SK-N-MC (cell line): ENCODE measurements at regions not wholly inside any gene's neighbourhood (a gene's known extent, or its start where the extent isn't known, plus 50 kb on each side); places are given as distances from the start of the nearest gene placed in this dataset.

Experiments used
- DNase-seq: peaks from one replicate; pipeline ENCODE4 v3.0.0-alpha.2; 2011; ENCODE audit warnings: low read depth, low spot score
- H3K27ac ChIP-seq: fragments of 200-600 bp; sonication (generic); 2 replicates; pipeline ENCODE4 v1.5.1; 2016; ENCODE audit warnings: mixed run types
- H3K36me3 ChIP-seq: fragments of 200-600 bp; sonication (generic); 2 replicates; pipeline ENCODE4 v1.6.1; 2017; ENCODE audit warnings: antibody characterized with exemption, low read length, mixed read lengths; ENCODE audit not compliant: insufficient read depth
- H3K4me3 ChIP-seq: fragments of 200-600 bp; sonication (generic); 2 replicates; pipeline ENCODE4 v1.5.1; 2016
- H3K9ac ChIP-seq: fragments of 200-600 bp; sonication (generic); 2 replicates; pipeline ENCODE4 v1.8.0; 2017; ENCODE audit warnings: mixed run types, mixed read lengths; ENCODE audit not compliant: insufficient read length
- H3K9me3 ChIP-seq: fragments of 200-600 bp; sonication (generic); 2 replicates; pipeline ENCODE4 v1.6.1; 2017; ENCODE audit warnings: low read depth, mild to moderate bottlenecking, antibody characterized with exemption, low read length, moderate library complexity, mixed read lengths
- EZH2 ChIP-seq: fragments of 200-600 bp; sonication (generic); IDR thresholded peaks from one replicate; pipeline ENCODE4 v1.6.1; 2017; ENCODE audit warnings: antibody characterized with exemption
- FOXP2 ChIP-seq: optimal IDR thresholded peaks from 2 replicates; pipeline ENCODE3; 2011; ENCODE audit warnings: mild to moderate bottlenecking, moderate library complexity; ENCODE audit not compliant: insufficient read depth; ENCODE audit errors: extremely low read length, control extremely low read depth
- POLR2AphosphoS5 ChIP-seq: IDR thresholded peaks from 2 replicates; pipeline ENCODE4 v1.6.1; 2012; ENCODE audit warnings: mild to moderate bottlenecking, low read depth, low read length, borderline replicate concordance

DNA sequence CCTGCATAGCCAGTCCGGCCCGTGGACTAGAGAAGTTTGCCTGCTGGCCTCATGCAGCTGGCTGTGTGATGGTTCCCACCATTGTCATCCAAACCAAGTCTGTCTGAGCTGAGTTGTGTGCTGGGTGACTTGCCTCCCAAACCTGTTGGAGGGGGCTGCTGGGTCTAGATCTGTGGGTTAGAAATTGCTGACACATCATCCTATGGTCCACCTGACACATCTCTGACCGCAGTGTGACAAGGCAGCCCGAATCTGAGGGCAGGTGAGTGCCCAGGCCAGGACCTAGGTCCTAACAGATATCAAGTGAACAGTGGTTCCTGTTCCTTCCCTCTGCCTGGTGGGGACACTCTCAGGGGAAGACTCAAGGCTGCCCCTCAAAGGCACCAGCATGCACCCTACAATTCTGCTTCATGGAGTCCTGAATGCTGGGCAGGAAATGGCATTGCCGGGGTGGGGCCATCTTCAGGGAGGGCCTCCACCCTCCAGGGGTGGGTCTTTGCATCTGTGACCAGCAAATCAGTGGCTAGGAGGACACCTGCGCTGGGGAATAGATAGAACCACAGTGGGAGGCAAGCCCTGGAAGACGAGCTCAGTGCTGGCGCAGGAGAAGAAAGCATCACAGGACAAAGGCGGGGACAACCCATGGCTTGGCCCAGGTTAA is 117.9 kb upstream of the ID2 start:
- no peak overlapping the region for H3K4me3 ChIP-seq
- H3K9ac ChIP-seq = no peak overlapping the region
- no peak for TF ChIP-seq POLR2AphosphoS5
- no peak for TF ChIP-seq FOXP2
- no peak for TF ChIP-seq EZH2
- no peaks in the 10 kb centered on the region for H3K9me3 ChIP-seq
- no peaks in the 10 kb centered on the region for H3K36me3 ChIP-seq
- DNase-seq = no peak
- no peak overlapping the region for H3K27ac ChIP-seq

DNA sequence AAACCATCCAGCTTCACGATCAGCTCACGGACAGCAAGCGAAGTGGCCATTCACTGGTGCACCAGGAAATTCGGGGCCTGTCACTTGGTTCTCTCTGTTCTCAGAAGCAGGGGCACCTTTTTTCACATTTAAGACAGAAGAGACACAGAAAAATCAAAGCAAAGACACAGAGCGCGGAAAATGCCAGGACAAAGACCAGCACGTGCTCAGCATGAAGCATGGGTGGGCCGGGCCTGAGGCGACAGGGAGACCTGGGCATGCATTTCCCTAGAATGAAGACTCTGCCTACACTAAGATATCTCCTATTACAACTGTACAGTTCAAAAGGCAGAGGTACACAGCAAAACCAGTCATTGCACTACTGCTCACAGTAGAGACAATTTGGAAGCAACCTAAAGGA is 117.4 kb upstream of the ID2 start:
- no peaks in the 10 kb centered on the region for H3K9me3 ChIP-seq
- H3K36me3 ChIP-seq = no peaks in the 10 kb centered on the region
- H3K27ac ChIP-seq = no peak overlapping the region
- H3K4me3 ChIP-seq = no peak overlapping the region
- no peak overlapping the region for H3K9ac ChIP-seq
- DNase-seq = no peak
- no peak for TF ChIP-seq FOXP2
- no peak for TF ChIP-seq POLR2AphosphoS5
- no peak for TF ChIP-seq EZH2

GRCh38 chr2:8565399-8566154 is 116.3 kb upstream of the ID2 start:
- no peak overlapping the region for H3K27ac ChIP-seq
- H3K36me3 ChIP-seq = no peaks in the 10 kb centered on the region
- TF ChIP-seq FOXP2 = no peak
- no peak for TF ChIP-seq EZH2
- no peak for TF ChIP-seq POLR2AphosphoS5
- H3K9me3 ChIP-seq = no peaks in the 10 kb centered on the region
- no peak for DNase-seq
- H3K4me3 ChIP-seq = no peak overlapping the region
- H3K9ac ChIP-seq = no peak overlapping the region

- no peak overlapping the region for H3K27ac ChIP-seq
Observed at GRCh38 chr2:8566155-8566670, 115.6 kb upstream of the ID2 start.

DNA sequence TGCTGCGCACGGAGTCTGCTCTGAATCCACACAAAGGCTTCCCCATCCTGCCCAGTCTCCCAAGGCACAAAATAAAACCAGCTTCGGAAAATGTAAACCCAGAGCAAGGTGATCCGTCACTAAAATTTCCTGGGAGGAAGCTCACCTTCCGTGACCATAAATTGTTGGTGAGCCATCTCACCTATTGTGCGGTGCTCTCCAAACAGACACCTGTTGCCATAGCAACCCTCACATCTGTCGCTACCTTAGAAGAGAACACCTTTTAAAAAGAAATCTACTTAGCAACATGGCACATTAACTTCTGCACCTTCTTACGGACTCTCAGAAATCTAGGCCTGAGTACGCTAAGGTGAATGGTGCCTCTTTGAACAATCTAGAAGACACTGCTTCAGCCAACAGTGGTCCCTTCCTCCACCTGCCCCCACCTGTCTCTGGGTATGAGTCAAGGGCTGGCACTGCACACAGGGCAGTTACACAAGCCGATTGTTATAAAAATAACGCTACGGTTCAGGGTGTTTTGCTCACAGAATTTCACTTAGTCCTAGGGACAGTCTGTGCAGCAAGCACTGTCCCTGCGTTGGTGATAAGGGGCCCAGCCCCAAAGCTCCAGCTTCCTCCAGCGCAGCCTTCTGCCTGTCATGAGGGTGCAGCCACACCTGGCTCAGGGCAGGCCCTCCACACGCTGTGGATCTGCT is 114.9 kb upstream of the ID2 start:
- no peaks in the 10 kb centered on the region for H3K36me3 ChIP-seq
- no peak overlapping the region for H3K4me3 ChIP-seq
- no peak overlapping the region for H3K9ac ChIP-seq
- DNase-seq = no peak
- TF ChIP-seq EZH2 = no peak
- no peak for TF ChIP-seq FOXP2
- TF ChIP-seq POLR2AphosphoS5 = no peak
- no peaks in the 10 kb centered on the region for H3K9me3 ChIP-seq
- no peak overlapping the region for H3K27ac ChIP-seq

More at GRCh38 chr2:8566155-8566670, 115.6 kb upstream of the ID2 start:
- H3K9ac ChIP-seq = no peak overlapping the region
- no peak for DNase-seq
- no peak overlapping the region for H3K4me3 ChIP-seq
- no peaks in the 10 kb centered on the region for H3K36me3 ChIP-seq
- H3K9me3 ChIP-seq = no peaks in the 10 kb centered on the region
- no peak for TF ChIP-seq FOXP2
- no peak for TF ChIP-seq POLR2AphosphoS5
- TF ChIP-seq EZH2 = no peak

- H3K4me3 ChIP-seq = no peak overlapping the region
Observed at GRCh38 chr2:8567469-8568260, 114.2 kb upstream of the ID2 start.

GRCh38 chr2:8568543-8569302 is 113.1 kb upstream of the ID2 start:
- H3K9me3 ChIP-seq = no peaks in the 10 kb centered on the region
- H3K36me3 ChIP-seq = no peaks in the 10 kb centered on the region
- H3K27ac ChIP-seq = no peak overlapping the region
- no peak for DNase-seq
- no peak overlapping the region for H3K4me3 ChIP-seq
- TF ChIP-seq POLR2AphosphoS5 = no peak
- no peak for TF ChIP-seq FOXP2
- TF ChIP-seq EZH2 = no peak
- no peak overlapping the region for H3K9ac ChIP-seq

More at GRCh38 chr2:8567469-8568260, 114.2 kb upstream of the ID2 start:
- H3K27ac ChIP-seq = no peak overlapping the region
- no peak for DNase-seq
- TF ChIP-seq EZH2 = no peak
- TF ChIP-seq FOXP2 = no peak
- no peak for TF ChIP-seq POLR2AphosphoS5
- no peaks in the 10 kb centered on the region for H3K9me3 ChIP-seq
- H3K9ac ChIP-seq = no peak overlapping the region
- no peaks in the 10 kb centered on the region for H3K36me3 ChIP-seq
